Iris pigment epithelial cell (primary cell): ENCODE measurements at regions not wholly inside any gene's neighbourhood (a gene's known extent, or its start where the extent isn't known, plus 50 kb on each side); places are given as distances from the start of the nearest gene placed in this dataset.

Experiments
- DNase-seq: peaks from one replicate; pipeline ENCODE4 v3.0.0-alpha.2; 2011; ENCODE audit warnings: low read depth

DNA sequence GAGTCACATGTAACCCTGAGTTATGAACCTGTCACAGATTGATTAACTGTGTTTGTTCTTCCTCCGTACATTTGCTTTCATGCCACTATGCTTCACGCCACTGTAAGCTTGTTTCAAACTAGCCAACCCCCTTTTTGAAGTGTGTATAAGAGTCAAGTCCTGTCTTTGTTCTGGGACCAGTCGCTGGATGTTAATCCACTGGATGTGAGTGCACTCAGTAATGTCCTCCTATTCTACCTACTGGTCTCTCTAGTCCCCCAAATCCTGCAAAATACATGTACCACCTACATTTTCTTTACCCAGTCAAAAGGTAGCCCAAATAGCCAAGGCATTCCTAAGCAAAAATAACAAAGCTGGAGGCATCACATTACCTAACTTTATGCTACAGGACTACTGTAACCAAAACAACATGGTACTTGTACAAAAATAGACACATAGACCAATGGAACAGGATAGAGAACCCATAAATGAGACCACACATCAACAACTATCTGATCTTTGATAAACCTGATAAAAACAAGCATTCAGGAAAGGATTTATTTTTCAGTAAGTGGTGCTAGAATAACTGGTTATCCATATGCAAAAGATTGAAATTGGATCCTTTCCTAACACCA is 1139.1 kb upstream of the SEMA6A start:
- DNase-seq = peak; percentile 0

DNA sequence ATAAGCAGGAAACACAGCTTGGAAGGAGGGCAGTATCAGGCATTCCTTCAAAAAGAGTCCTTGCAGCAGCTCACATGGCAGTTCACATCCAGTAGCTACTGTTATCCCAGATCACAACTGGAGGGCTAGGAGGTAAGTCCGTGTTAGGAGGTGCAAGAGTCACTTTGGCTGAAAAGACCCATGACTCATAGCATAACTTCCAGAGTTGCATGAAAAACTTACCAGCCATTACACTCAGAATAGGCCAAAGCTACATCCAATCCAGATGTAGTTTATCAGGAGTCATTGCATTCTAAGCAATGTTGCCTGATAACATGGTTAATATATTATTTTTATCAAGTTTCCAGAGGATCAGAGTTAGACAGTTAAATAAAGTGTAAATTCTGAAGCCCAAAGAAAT is 1126.4 kb upstream of the SEMA6A start:
- no peak for DNase-seq

DNA sequence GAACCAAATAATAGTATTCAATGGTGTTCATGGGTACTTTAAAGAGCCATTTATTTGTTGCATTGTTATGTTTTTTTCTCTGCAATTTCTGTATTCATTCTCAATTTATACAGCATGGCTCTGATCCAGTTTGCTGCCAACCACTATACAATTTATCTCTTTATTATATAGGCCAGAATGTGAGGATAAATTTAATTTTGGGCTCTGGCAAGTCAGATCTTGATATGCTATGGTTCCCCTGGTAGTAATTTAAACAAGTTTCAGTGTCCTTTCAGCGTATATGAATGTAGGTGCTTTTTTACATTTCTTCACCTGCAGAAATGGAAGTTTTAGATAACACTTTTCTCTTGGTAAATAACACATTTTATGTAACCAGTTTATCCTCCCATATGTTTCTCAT is 1118.0 kb upstream of the SEMA6A start:
- no peak for DNase-seq

DNA sequence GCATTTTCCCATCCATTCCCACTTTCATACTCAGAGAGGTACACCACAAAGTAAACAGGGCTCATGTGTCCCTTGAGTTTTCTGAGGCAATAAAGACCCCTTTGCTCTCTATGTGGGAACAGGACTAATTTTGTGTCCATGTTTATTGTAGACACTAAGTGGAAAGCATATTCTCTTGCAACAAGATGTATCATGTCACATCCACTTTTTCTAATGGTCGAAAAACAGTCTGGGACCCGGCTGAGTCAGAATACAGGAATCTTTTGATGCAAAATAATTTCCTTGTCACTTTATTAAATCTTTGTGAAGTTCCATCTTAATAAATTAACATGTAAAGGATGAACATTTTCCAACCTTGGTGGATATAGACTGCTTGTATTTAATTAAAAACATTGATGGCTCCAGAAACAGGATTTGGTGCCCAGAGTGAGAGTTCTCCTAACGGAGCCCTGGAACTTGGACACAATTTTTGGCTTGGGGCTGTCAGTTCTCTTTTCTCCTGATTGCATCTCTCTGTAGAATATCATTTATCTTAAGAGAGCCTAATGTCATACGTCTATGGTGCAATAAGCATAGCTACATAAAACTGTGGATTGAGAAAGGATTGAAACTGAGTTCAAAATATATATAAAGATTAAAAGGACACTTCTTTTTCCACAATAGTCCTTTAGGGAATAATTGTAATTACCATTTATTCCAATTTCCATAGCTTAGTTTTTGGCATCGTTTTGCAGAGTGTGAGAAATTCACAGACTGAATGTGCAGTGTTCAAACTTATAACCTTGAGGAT is 1116.7 kb upstream of the SEMA6A start:
- DNase-seq = no peak

DNA sequence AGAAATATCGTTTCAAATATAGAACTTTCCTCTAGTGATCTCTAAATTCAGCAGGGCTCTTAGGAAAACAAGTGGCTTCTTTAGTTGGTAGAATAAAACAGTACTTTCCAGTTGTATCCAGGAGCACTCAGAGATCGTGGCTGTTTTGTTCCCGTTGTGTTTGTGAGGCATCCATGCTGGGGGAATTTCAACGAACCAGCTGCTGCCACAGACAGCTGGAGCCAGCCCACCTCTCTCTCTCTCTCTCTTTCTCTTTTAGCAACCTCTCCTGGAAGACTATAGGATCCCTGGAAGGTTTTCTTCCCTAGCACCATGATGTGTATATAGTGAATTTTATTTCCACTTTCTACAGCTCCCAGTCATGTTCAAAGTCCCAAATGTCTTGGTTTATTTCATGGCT is 1116.0 kb upstream of the SEMA6A start:
- no peak for DNase-seq

DNA sequence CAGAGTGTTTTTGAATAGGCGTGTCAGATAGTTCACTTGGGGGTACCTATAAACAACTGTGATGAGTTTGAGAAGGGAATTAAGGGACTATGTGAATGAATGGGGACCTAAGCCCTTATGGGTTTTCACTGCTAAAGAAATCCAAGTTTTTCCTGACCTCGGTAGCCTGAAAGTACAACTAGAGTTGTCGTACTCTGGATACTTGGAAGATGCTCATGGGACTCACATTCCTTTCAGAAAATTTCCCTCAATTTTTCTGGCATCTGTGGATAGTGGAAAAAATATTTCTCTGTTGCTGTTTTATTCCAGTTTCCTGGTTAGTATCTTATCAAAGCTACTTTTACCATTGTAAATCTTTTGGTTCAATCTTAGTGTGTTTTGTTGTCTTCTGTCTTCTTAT is 1112.3 kb upstream of the SEMA6A start:
- no peak for DNase-seq

DNA sequence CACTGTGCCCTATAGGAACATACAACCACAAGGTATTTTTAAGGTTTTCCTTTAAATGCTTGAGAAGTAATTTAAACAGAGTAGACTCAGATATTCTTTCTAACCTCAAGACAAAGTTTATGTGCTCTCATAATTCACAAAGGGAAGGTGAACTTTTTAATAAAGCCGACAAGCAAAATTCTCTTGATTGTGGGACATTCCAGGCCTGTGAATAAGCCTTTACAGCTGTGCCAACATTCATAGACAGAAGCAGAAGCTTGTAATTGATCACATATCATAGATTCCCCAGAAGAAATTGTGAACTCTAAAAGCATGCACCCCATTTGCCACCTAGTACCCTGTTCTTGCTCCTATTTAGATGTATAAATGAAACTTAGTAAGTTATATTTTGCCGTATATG is 1107.8 kb upstream of the SEMA6A start:
- DNase-seq = peak; percentile 1

DNA sequence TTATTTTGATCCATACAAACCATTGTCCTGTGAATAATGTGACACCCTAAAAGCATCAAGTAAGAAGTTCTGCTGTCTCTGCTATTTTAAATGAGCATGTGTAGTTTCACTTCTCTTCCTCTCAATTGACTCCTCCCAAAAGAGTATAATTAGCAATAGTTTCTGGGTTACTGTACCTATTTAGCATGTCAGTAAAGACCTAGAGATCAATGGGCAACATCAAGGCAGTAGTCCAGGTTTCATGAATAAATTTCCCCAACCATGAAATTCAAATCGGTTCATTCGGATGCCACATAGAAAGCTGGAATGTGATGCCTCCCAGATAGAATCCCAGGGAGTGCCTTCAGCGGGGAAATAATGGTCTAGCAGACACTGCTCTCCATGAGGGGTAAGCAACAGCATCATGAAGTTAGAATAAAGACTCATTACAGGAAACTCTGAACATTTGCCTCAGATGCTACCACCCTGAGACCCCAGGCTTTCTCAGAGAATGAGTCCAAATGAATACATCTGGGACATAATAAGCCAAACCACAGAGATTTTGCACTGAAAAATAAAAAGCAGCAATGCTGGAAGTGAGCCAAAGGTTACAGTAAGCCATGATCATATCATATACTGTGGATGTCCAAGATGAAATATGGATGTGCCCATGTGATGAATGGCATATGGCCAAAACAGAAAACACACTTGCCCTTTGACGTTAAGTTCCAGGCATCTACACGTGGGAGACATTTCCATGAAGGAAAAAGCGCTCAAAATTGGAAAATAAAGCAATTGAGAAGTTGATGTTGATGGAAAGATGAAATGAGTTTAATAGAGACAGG is 1107.0 kb upstream of the SEMA6A start:
- no peak for DNase-seq

DNA sequence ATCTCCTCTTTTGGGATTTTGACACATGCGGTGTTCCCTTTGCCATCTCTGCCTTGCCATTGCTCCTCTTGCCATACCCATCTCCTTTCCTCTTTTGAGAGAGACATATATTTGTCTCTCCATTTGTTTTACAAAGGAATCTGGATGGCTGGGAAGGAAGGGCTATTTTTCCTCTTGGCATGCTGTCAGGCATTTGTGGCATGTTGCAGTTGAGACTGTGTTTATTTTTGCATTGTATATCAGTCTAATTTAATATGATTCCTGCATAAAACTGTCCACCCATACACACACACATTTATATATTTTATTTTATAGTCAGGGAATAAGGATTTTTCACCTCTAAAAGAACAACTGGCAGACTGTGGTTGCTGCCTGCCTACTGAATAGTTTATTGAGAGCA is 1105.8 kb upstream of the SEMA6A start:
- DNase-seq = no peak

DNA sequence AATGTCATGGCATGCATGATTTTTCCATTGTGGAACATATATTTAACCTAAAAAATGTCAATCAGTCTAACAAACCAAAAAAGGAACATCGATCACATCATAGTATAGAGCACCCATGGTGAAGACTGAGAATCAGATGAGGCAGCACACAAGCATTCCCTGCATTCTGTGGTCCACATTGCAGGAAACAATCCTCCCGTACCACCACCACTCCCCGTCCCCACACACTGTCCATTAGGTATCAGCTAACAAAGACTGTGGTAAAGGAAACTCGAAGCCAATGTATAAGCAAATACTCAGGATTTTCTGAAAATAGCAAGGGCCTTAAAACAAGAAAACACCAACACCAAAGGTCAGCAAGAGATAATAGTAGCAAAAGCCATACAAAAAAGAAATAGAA is 1104.4 kb upstream of the SEMA6A start:
- no peak for DNase-seq

DNA sequence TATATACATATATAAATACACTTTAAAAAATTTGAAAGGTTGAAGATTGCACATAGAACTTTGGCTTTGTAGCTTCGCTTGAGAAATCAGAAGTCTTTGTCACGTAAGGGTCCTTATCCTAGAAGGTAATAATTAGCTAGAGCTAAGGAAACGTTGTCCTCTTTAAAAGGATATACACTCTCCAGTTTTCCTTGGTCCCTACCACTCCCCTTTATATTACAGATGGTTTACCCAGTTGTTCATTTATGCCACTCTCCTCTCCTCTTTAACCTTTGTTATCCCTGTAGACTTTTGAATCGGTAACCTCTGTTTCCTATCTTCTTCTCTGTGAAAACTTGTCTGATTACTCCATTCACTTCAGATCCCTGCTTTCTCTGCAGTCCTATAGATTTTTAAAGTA is 1101.0 kb upstream of the SEMA6A start:
- no peak for DNase-seq

DNA sequence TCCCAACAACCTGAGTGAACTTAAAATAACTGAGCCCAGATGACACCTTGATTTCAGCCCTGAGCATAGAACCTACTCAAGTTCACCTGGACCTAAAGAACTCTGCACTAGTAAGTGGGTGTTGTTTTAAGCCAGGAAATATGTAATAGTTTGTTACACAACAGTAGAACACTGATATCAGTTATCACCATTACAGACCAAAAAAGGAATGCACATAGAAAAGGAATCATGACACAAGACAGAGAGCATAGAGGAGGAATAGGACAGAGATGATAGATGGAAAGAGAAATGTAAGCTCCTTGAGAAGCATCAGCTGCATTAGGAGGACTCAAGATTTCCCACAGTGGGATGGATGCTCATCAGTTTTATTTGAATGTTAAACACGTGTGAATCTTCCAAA is 1096.9 kb upstream of the SEMA6A start:
- DNase-seq = no peak

DNA sequence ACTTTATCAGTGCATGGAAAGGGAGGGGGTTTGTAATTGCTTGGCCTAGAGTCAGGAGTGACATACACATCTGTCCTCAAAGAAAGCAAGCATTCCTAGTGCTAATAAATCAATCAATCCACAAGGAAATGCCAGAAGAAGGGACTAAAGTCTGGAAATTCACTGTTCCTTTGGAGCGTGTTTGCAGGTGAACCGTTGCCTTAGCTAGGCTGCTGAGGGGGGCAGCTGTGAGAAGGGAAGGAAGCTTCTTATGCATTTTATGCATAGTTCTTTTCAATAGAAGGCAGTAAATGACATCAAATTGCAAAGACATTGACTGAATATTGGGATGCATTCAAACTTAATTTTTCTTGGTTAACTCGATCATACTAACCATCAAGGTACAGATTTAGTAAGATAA is 1092.5 kb upstream of the SEMA6A start:
- DNase-seq = no peak

DNA sequence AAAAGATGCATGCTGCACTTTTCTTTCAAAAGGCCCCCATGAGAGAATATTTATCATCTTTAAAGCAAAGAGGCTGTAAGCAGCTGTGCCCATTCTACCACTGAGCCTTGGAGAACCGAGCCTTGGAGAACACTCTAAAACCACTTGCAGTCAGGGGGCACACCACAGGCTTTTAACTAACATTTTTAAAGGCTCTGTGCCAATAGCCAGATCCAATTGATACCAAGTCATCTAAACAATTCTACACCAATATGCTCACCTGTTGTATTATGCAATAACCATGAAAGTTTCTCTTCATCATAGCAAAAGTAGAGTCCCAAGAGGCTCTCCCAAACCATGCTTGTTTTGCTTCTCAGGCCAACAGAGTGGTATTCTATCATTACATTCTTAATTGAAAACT is 1090.5 kb upstream of the SEMA6A start:
- no peak for DNase-seq

DNA sequence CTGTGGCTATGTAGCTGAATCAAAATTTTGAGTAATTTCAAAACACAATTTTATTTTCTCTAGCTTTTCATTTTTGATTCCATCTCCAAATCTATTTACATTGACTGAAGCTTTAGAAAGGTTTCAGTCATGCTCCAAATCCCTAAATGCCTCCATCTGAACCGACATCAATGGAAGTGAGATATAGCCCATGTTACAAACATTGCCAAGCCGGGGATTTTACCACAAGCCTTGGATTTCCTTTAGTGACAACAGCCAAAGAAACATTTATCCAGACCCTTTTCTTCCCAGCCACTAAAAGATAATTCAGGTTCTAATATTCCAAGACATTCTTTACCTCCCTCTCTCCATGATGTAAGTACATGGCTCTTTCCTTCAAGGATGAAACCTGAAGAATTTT is 1087.7 kb upstream of the SEMA6A start:
- DNase-seq = no peak

DNA sequence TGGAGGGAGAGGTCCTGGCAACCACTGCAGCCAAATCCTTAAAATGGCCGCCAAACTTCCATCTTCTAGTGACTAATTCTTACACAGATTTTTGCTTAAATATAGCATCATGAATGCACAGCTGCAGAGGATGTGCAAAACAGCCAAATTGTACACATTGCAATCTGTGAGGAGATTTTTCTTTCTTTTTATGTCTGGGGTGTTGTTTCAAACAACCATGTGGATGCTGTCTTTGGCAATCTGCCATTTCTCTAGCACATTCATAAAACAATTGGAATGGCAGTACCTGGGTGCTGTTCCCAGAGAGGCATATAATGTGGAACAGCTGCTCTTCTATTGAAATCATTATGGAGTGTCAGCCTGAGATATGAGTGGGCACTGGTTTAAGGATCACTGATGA is 1082.9 kb upstream of the SEMA6A start:
- no peak for DNase-seq

DNA sequence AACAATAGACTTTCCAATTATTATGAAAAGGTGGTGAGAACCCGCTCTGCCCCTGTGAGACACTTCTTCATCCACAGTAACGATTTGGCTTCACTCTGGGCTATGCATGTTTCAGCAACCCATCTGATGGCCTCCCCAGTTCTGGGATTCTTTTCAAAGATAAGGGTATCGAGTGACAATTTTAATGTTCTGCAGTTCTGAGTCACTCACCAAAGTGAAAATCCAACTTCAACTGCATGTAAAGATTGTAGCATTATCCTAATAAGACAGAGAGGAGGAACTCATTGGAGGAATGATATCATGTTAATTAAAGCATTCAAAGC is 1078.3 kb upstream of the SEMA6A start:
- no peak for DNase-seq

DNA sequence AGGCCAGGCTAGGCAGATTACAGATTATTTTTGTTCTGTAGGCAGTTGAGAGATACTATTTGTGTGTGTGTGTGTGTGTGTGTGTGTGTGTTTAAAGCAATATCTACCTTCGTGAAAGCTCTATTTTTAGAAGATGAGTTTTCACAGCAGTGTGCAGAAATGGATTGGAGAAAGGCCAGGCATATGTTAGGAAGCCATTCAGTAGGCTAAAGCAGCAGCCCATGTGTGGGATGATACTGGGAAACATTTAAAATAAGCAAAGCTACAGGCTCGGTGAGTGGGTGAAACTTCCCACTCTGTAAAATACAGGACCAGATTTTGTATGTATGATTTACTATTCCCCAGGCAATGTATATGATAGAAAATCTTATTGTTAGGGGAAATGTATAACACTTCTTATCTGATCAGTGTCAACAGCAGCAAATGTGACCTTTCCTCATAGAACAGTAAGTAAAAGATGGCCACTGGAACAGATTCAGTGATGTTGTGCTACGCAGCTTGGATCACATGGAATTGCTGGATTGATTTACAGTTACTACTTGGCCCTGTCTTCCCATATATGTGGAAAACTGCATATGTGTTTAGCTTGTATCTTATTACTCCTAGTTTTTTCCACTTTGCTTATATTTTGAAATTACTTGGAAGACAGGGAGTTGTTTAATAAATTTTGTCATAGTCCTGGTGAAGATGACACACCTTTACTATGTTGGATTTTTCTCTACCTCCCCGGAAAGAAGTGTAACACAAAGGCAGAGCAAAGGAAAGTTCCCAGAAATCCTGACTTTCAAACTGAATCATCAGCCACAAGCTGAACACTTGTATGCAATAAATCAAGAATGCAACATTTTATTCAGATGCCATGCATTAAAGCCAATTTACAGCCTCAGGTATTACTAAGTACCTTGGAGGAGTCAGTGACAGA is 1077.7 kb upstream of the SEMA6A start:
- DNase-seq = no peak

DNA sequence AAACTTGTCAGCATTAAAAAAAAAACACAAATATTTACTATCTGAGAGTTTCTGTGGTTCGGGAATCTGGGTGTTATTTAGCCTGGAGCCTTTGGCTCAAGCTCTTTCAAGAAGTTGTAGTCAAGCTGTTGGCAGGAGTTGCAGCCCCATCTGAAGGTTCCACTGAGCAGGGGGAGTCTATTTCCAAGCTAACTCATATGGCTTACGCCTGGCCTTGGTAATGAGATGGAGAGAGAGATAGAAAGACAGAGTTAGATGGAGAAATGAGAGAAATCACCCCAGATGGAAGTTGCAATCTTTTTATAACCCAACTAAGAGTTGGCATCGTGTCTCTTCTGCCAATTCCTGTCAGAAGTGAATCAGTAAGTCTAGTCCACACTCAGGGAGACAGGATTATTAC is 1075.2 kb upstream of the SEMA6A start:
- no peak for DNase-seq

DNA sequence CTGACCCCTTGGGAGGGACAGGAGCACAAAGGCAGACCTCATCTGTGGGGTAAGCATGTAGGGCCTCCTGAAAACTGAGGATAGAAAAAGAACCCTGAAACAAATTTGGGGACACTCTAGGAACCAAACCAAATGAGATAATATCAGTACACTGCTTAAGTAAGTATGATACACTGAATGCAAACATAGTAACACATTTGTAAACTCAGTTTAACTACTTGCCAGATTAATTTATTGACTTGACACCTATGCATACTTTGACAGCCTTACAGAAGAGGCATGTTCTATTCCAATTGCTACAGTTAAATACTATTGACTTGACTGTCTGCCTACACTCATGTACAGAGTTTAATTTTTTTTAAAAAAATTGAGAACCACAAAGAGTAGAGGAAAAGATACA is 1070.8 kb upstream of the SEMA6A start:
- no peak for DNase-seq

DNA sequence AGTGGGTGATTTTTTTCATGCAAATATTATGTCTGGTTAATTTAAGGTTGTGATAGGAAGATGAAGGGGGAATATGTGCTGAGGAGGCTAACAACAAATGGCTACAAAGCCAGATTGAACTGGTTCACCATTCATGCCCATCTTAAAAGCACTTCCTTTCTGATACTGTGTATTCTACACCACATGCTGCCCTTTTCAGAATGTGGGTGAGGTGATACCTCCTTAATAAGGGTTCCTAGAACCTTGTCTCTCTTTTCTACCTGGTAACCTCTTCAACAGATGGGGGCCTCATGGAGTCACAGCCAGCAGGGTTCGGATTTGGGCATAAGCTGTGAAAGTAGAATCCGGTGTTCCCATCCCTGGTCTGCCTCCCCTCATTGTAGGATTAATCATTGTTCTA is 1064.0 kb upstream of the SEMA6A start:
- no peak for DNase-seq

DNA sequence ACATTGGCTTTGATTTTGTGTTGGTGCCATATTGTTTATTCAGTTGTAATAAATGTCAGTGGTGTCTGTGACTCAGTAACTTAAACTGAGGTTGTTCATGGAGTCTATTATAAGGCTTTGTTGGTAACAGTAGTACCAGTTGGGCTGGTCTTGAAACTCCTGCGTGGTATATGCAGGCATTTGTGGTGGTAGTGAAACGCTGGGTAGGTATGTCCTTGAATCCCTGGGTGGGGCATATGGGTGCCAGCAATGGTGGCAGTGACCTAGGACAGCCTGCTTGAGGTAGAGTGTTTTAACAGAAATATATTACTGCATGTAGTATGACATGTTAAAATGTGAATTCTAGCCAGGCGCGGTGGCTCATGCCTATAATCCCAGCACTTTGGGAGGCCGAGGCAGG is 1058.5 kb upstream of the SEMA6A start:
- no peak for DNase-seq
